GM12878 (cell line): ENCODE measurements at regions not wholly inside any gene's neighbourhood (a gene's known extent, or its start where the extent isn't known, plus 50 kb on each side); places are given as distances from the start of the nearest gene placed in this dataset.

Experiments used
- ATAC-seq: fragments of 200-7000 bp; cut with Tn5 transposase; 3 replicates; pipeline ENCODE4 v1.9.1; 2020; ENCODE audit warnings: mild to moderate bottlenecking, moderate library complexity
- BruUV-seq: library from RNA; stranded (reverse); fragments of 400-500 nt; replicated peaks from 2 replicates; lab custom pipeline; 2021; lab: Mats Ljungman, UMichigan
- CTCF ChIA-PET: fragments of 300-600 bp; sonication (Branson Sonifier 250); formaldehyde crosslinking; extraction: SDS; loops from one replicate; lab custom pipeline; 2021; ENCODE audit warnings: inconsistent platforms; lab: Yijun Ruan, JAX
- POLR2A ChIA-PET: fragments of 350-600 bp; formaldehyde crosslinking; extraction: SDS; loops from one replicate; lab custom pipeline; 2021; ENCODE audit warnings: inconsistent platforms; lab: Charles Lee
- RAD21 ChIA-PET: fragments of 300-600 bp; sonication (Branson Sonifier 250); formaldehyde crosslinking; loops from one replicate; lab custom pipeline; 2023; ENCODE audit warnings: antibody characterized with exemption; ENCODE audit not compliant: unreplicated experiment; lab: Charles Lee
- SMC1A ChIA-PET: fragments of 300-600 bp; sonication (Branson Sonifier 250); formaldehyde crosslinking; loops from one replicate; lab custom pipeline; 2023; ENCODE audit not compliant: unreplicated experiment, uncharacterized antibody; lab: Charles Lee
- DNase-seq: peaks from one replicate; pipeline ENCODE4 v3.0.0-alpha.2; 2011; ENCODE audit warnings: low read depth, low spot score
- FAIRE-seq: peaks from 3 replicates; lab custom pipeline; 2011; peaks lifted over from hg19 to GRCh38; lab: Jason Lieb, UNC
- H2AFZ ChIP-seq: 2 replicates; pipeline ENCODE4 v1.6.0; 2011; ENCODE audit warnings: low read depth, low read length, control low read depth; ENCODE audit not compliant: control insufficient read depth
- H3K27ac ChIP-seq: 2 replicates; pipeline ENCODE4 v1.5.1; 2011; ENCODE audit warnings: control low read depth; ENCODE audit not compliant: control insufficient read depth, insufficient read depth
- H3K27me3 ChIP-seq, 2 experiments: replicated peaks in 1 of 2; 2 replicates each; pipeline versions ENCODE4 v1.6.0 to v1.6.1; 2011; ENCODE audit warnings: low read length in 1 of 2; ENCODE audit not compliant: control insufficient read depth in 2 of 2, insufficient read depth in 2 of 2
- H3K36me3 ChIP-seq, 2 experiments: 2 replicates each; pipeline ENCODE4 v1.5.1; 2011; ENCODE audit warnings: low read length in 1 of 2; ENCODE audit not compliant: control insufficient read depth in 2 of 2, insufficient read depth in 2 of 2
- H3K4me1 ChIP-seq: 2 replicates; pipeline ENCODE4 v1.6.1; 2011; ENCODE audit warnings: mild to moderate bottlenecking, low read length, moderate library complexity, mixed read lengths; ENCODE audit not compliant: control insufficient read depth, insufficient read depth
- H3K4me2 ChIP-seq: 2 replicates; pipeline ENCODE4 v1.6.0; 2011; ENCODE audit warnings: control low read depth; ENCODE audit not compliant: control insufficient read depth, insufficient read depth
- H3K4me3 ChIP-seq: fragments of 200-600 bp; sonication (generic); 2 replicates; pipeline ENCODE4 v1.5.1; 2016
- H3K79me2 ChIP-seq: 2 replicates; pipeline ENCODE4 v1.6.0; 2011; ENCODE audit warnings: low read length; ENCODE audit not compliant: control insufficient read depth, insufficient read depth
- H3K9ac ChIP-seq: 2 replicates; pipeline ENCODE4 v1.8.0; 2011; ENCODE audit warnings: low read length, control low read depth, mixed read lengths; ENCODE audit not compliant: control insufficient read depth, insufficient read depth
- H3K9me3 ChIP-seq: replicated peaks from 3 replicates; pipeline ENCODE4 v1.5.1; 2011; ENCODE audit warnings: mild to moderate bottlenecking, low read length; ENCODE audit not compliant: control insufficient read depth, insufficient read depth
- H4K20me1 ChIP-seq: 2 replicates; pipeline ENCODE4 v1.6.0; 2011; ENCODE audit not compliant: control insufficient read depth, insufficient read depth
- BCL3 ChIP-seq: IDR thresholded peaks from 2 replicates; pipeline ENCODE4 v1.6.1; 2011; ENCODE audit warnings: borderline replicate concordance, low read depth, mild to moderate bottlenecking, moderate library complexity, low read length; ENCODE audit not compliant: insufficient read depth, poor library complexity, severe bottlenecking
- EED ChIP-seq: sonication (generic); IDR thresholded peaks from 2 replicates; pipeline ENCODE4 v1.6.1; 2016; ENCODE audit warnings: antibody characterized with exemption, low read depth
- HDGF ChIP-seq: fragments of 450-650 bp; IDR thresholded peaks from 2 replicates; pipeline ENCODE4 v1.6.1; 2016; ENCODE audit warnings: antibody characterized with exemption
- LARP7 ChIP-seq: fragments of 450-650 bp; IDR thresholded peaks from 2 replicates; pipeline ENCODE4 v1.6.1; 2017; ENCODE audit warnings: mild to moderate bottlenecking
- NBN ChIP-seq: fragments of 450-650 bp; IDR thresholded peaks from 2 replicates; pipeline ENCODE4 v1.6.1; 2016
- RAD51 ChIP-seq: fragments of 450-650 bp; IDR thresholded peaks from 2 replicates; pipeline ENCODE4 v1.6.1; 2016; ENCODE audit warnings: moderate library complexity, mild to moderate bottlenecking, inconsistent platforms
- RELA ChIP-seq: fragments of 450-650 bp; IDR thresholded peaks from 2 replicates; pipeline ENCODE4 v1.8.0; 2014; ENCODE audit warnings: borderline replicate concordance; ENCODE audit not compliant: partially characterized antibody
- RFX5 ChIP-seq: IDR thresholded peaks from 2 replicates; pipeline ENCODE4 v1.6.1; 2011; ENCODE audit warnings: low read depth, low read length, improper control_type of control experiment
- SIX5 ChIP-seq: IDR thresholded peaks from 2 replicates; pipeline ENCODE4 v1.6.1; 2011; ENCODE audit warnings: mild to moderate bottlenecking, low read depth, low read length, moderate library complexity; ENCODE audit not compliant: severe bottlenecking
- STAT3 ChIP-seq: IDR thresholded peaks from 2 replicates; pipeline ENCODE4 v1.6.1; 2011; ENCODE audit warnings: low read depth, low read length, improper control_type of control experiment
- TCF3 ChIP-seq: IDR thresholded peaks from 2 replicates; pipeline ENCODE4 v1.6.1; 2012; ENCODE audit warnings: low read depth, mild to moderate bottlenecking, low read length, borderline replicate concordance; ENCODE audit not compliant: insufficient read depth
- ZBED1 ChIP-seq: IDR thresholded peaks from 2 replicates; pipeline ENCODE4 v1.6.1; 2016; ENCODE audit warnings: borderline replicate concordance
- WGBS: methylation state at CpG from one replicate; pipeline ENCODE4 v1.1.6; 2016; ENCODE audit warnings: low lambda C conversion rate; ENCODE audit not compliant: insufficient replicate concordance, insufficient coverage; ENCODE audit errors: missing lambda C conversion rate; 5-methylcytosine and 5-hydroxymethylcytosine counted together
- in situ Hi-C: fragments of 300-500 bp; cut with MboI; formaldehyde crosslinking; loops from 9 replicates; pipeline ENCODE4 v1.14.3; 2018; ENCODE audit warnings: mixed read lengths
- intact Hi-C: fragments of 100-400 bp; cut with micrococcal nuclease; formaldehyde crosslinking; loops from one replicate; pipeline ENCODE4 v1.14.2; 2022; ENCODE audit not compliant: unreplicated experiment
- TF ChIP-seq, protein P1 (sequence below): fragments of 450-650 bp; formaldehyde crosslinking; IDR thresholded peaks from 2 replicates; pipeline ENCODE4 v1.5.0; 2022; ENCODE audit warnings: mild to moderate bottlenecking, missing genetic modification characterization
- TF ChIP-seq, protein P2 (sequence below): fragments of 450-650 bp; IDR thresholded peaks from 2 replicates; pipeline ENCODE4 v1.6.1; 2016; ENCODE audit warnings: mild to moderate bottlenecking, moderate library complexity, borderline replicate concordance
- TF ChIP-seq, protein P3 (sequence below): IDR thresholded peaks from 2 replicates; pipeline ENCODE4 v1.6.1; 2012; ENCODE audit warnings: low read depth, low read length, improper control_type of control experiment

DNA sequence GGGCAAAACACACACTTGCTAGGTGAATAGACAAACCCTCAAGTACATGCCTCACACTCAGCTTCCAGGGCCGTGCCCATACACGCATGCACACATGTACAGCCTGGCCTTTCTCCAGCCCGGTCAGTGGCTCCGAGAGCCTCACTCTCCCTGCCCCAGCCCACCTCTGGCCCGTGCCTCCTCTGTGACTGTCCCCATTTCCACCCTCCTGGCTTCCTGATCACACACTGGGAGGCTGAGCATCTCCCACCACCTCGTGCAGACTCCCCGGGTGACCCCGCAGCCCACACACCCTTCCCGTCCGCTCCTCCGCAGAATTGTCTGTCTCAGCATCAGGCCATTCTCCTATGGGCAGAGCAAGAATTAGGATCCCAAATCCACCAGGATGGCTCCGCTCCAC, 634.1 kb downstream of the TBC1D22A start:
- no TSS peak for BruUV-seq
- ATAC-seq (no peak), DNase-seq (no peak), FAIRE-seq (no peak)
- H3K27me3 ChIP-seq = no peaks in the 10 kb centered on the region
- no peak overlapping the region for H2AFZ ChIP-seq
- H3K36me3 ChIP-seq = no peaks in the 10 kb centered on the region
- H3K9me3 ChIP-seq = no peaks in the 10 kb centered on the region; the same call in 2 of the 3 replicates
- H3K9ac ChIP-seq = no peak overlapping the region
- H3K4me2 ChIP-seq = no peak overlapping the region
- intact Hi-C loops (no loop called here), in situ Hi-C loops (no loop called here)
- RAD21 ChIA-PET = no interaction called here
- H3K4me1 ChIP-seq = no peaks in the 10 kb centered on the region
- no peaks in the 10 kb centered on the region for H3K79me2 ChIP-seq
- POLR2A ChIA-PET = no interaction called here
- SMC1A ChIA-PET = no interaction called here
- no peaks in the 10 kb centered on the region for H4K20me1 ChIP-seq
- no peak overlapping the region for H3K27ac ChIP-seq
- TF ChIP-seq SIX5 = no peak
- TF ChIP-seq, protein P1, sequence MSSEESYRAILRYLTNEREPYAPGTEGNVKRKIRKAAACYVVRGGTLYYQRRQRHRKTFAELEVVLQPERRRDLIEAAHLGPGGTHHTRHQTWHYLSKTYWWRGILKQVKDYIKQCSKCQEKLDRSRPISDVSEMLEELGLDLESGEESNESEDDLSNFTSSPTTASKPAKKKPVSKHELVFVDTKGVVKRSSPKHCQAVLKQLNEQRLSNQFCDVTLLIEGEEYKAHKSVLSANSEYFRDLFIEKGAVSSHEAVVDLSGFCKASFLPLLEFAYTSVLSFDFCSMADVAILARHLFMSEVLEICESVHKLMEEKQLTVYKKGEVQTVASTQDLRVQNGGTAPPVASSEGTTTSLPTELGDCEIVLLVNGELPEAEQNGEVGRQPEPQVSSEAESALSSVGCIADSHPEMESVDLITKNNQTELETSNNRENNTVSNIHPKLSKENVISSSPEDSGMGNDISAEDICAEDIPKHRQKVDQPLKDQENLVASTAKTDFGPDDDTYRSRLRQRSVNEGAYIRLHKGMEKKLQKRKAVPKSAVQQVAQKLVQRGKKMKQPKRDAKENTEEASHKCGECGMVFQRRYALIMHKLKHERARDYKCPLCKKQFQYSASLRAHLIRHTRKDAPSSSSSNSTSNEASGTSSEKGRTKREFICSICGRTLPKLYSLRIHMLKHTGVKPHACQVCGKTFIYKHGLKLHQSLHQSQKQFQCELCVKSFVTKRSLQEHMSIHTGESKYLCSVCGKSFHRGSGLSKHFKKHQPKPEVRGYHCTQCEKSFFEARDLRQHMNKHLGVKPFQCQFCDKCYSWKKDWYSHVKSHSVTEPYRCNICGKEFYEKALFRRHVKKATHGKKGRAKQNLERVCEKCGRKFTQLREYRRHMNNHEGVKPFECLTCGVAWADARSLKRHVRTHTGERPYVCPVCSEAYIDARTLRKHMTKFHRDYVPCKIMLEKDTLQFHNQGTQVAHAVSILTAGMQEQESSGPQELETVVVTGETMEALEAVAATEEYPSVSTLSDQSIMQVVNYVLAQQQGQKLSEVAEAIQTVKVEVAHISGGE (CRISPR knock-in tag) = no peak
- TF ChIP-seq, protein P2, sequence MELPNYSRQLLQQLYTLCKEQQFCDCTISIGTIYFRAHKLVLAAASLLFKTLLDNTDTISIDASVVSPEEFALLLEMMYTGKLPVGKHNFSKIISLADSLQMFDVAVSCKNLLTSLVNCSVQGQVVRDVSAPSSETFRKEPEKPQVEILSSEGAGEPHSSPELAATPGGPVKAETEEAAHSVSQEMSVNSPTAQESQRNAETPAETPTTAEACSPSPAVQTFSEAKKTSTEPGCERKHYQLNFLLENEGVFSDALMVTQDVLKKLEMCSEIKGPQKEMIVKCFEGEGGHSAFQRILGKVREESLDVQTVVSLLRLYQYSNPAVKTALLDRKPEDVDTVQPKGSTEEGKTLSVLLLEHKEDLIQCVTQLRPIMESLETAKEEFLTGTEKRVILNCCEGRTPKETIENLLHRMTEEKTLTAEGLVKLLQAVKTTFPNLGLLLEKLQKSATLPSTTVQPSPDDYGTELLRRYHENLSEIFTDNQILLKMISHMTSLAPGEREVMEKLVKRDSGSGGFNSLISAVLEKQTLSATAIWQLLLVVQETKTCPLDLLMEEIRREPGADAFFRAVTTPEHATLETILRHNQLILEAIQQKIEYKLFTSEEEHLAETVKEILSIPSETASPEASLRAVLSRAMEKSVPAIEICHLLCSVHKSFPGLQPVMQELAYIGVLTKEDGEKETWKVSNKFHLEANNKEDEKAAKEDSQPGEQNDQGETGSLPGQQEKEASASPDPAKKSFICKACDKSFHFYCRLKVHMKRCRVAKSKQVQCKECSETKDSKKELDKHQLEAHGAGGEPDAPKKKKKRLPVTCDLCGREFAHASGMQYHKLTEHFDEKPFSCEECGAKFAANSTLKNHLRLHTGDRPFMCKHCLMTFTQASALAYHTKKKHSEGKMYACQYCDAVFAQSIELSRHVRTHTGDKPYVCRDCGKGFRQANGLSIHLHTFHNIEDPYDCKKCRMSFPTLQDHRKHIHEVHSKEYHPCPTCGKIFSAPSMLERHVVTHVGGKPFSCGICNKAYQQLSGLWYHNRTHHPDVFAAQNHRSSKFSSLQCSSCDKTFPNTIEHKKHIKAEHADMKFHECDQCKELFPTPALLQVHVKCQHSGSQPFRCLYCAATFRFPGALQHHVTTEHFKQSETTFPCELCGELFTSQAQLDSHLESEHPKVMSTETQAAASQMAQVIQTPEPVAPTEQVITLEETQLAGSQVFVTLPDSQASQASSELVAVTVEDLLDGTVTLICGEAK = no peak
- no peak for TF ChIP-seq BCL3
- TF ChIP-seq TCF3 = no peak
- TF ChIP-seq EED = no peak
- no peak for TF ChIP-seq RELA
- no peak for TF ChIP-seq HDGF
- TF ChIP-seq STAT3 = no peak
- no peak for TF ChIP-seq NBN
- no peak for TF ChIP-seq RFX5
- TF ChIP-seq RAD51 = no peak
- TF ChIP-seq, protein P3, sequence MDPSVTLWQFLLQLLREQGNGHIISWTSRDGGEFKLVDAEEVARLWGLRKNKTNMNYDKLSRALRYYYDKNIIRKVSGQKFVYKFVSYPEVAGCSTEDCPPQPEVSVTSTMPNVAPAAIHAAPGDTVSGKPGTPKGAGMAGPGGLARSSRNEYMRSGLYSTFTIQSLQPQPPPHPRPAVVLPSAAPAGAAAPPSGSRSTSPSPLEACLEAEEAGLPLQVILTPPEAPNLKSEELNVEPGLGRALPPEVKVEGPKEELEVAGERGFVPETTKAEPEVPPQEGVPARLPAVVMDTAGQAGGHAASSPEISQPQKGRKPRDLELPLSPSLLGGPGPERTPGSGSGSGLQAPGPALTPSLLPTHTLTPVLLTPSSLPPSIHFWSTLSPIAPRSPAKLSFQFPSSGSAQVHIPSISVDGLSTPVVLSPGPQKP = no peak
- TF ChIP-seq LARP7 = no peak
- TF ChIP-seq ZBED1 = no peak
- CTCF ChIA-PET = no interaction called here
- WGBS = 32% methylated on average over 11 of the region's 12 CpGs
- no peak overlapping the region for H3K4me3 ChIP-seq
